ENCODE measurements at regions not wholly inside any gene's neighbourhood (a gene's known extent, or its start where the extent isn't known, plus 50 kb on each side); places are given as distances from the start of the nearest gene placed in this dataset.

- TF ChIP-seq, protein P1, sequence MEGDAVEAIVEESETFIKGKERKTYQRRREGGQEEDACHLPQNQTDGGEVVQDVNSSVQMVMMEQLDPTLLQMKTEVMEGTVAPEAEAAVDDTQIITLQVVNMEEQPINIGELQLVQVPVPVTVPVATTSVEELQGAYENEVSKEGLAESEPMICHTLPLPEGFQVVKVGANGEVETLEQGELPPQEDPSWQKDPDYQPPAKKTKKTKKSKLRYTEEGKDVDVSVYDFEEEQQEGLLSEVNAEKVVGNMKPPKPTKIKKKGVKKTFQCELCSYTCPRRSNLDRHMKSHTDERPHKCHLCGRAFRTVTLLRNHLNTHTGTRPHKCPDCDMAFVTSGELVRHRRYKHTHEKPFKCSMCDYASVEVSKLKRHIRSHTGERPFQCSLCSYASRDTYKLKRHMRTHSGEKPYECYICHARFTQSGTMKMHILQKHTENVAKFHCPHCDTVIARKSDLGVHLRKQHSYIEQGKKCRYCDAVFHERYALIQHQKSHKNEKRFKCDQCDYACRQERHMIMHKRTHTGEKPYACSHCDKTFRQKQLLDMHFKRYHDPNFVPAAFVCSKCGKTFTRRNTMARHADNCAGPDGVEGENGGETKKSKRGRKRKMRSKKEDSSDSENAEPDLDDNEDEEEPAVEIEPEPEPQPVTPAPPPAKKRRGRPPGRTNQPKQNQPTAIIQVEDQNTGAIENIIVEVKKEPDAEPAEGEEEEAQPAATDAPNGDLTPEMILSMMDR (IDR thresholded peaks at IDR 0.05 in 4 of 5, conservative IDR thresholded peaks at IDR 0.05 in 1 of 5), result no peak
- TF ChIP-seq POLR2A (IDR thresholded peaks at IDR 0.05), result no peak
These were observed 53.6 kb upstream of the RBMS3 start for GRCh38 chr3:29227307-29227706.

Measured in gastrocnemius medialis (tissue), 4 donors.